ENCODE measurements at regions not wholly inside any gene's neighbourhood (a gene's known extent, or its start where the extent isn't known, plus 50 kb on each side); places are given as distances from the start of the nearest gene placed in this dataset.
A peak's percentile ranks its signal among the peaks of the same experiment; 100 is the strongest.

DNA sequence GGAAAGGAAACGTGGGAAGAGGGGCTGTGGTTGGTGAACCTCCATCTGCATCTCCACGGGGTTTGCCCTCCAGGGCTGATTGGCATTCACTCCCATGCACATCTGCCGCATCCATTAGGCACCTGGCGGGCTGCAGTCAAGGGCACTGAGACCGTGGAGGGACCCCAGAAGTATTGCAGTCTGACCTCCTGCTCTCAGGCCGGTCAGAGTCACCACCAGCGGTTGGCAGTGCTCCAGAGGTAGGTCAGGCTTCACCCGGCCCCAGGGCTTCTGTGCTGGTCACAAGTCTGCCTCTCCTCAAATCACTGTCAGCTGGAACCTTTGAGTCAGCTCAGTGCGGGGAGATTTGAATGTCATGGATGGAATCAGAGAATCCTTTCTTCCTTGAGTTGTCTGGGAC is 132.3 kb downstream of the PAPOLA start:
- peak overlapping the region; percentile 52 for H3K4me2 ChIP-seq (ENCODE audit: low read depth, low read length, poor library complexity, severe bottlenecking)
- peak overlapping the region; percentile 14; the same call in 1 of the 2 replicates for H3K9ac ChIP-seq (ENCODE audit: low read length)
- DNase-seq, result peak; percentile 65
- no peaks in the 10 kb centered on the region for H3K79me2 ChIP-seq (ENCODE audit: low read length)
- H3K27me3 ChIP-seq (ENCODE audit: low read length), result no peaks in the 10 kb centered on the region
- H3K4me3 ChIP-seq (ENCODE audit: low read length), result peak overlapping the region; percentile 17; the same call in 1 of the 2 replicates
- H3K9me2 ChIP-seq (replicated peaks; ENCODE audit: insufficient read depth, low read length), result no peaks in the 10 kb centered on the region
- no peak overlapping the region for H2AFZ ChIP-seq (ENCODE audit: low read length)
- H3K27ac ChIP-seq (ENCODE audit: low read length), result peak overlapping the region; percentile 37; the same call in 1 of the 2 replicates
- no peaks in the 10 kb centered on the region for H4K20me1 ChIP-seq (ENCODE audit: insufficient read depth, low read depth, low read length)
- H3K9me3 ChIP-seq (ENCODE audit: low read length), result no peaks in the 10 kb centered on the region
- H3K36me3 ChIP-seq (ENCODE audit: insufficient read depth, low read length), result no peaks in the 10 kb centered on the region
- H3K4me1 ChIP-seq (ENCODE audit: low read length), result peaks cover 36% of the 10 kb centered on the region

DNA sequence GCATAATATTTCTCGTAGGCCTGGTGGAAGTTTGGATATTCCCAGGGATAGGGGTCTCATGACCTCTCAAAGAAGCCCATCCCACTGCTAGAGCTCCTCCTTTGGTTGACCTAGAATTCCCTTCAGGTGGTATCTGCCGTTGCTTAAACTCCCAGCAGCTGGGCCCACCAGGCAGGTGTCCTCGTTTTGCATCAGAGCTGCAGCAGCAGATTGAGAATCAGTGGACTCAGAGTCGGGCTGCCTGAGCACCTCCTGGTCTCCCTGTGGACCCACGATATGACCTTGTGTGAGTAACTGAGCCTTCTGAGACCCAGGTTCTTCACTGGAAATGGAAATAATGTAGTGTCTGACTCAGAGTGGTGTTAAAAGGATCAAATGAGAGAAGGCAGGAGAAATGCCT is 132.7 kb downstream of the PAPOLA start:
- no peaks in the 10 kb centered on the region for H3K79me2 ChIP-seq (ENCODE audit: low read length)
- peak overlapping the region; percentile 37; the same call in 1 of the 2 replicates for H3K27ac ChIP-seq (ENCODE audit: low read length)
- no peaks in the 10 kb centered on the region for H4K20me1 ChIP-seq (ENCODE audit: insufficient read depth, low read depth, low read length)
- DNase-seq, result peak; percentile 75
- H3K4me2 ChIP-seq (ENCODE audit: low read depth, low read length, poor library complexity, severe bottlenecking), result peak overlapping the region; percentile 52
- H2AFZ ChIP-seq (ENCODE audit: low read length), result no peak overlapping the region
- H3K4me3 ChIP-seq (ENCODE audit: low read length), result peak overlapping the region; percentile 17; the same call in 1 of the 2 replicates
- no peaks in the 10 kb centered on the region for H3K36me3 ChIP-seq (ENCODE audit: insufficient read depth, low read length)
- H3K9me3 ChIP-seq (ENCODE audit: low read length), result no peaks in the 10 kb centered on the region
- peak overlapping the region; percentile 14; the same call in 1 of the 2 replicates for H3K9ac ChIP-seq (ENCODE audit: low read length)
- no peaks in the 10 kb centered on the region for H3K27me3 ChIP-seq (ENCODE audit: low read length)
- H3K4me1 ChIP-seq (ENCODE audit: low read length), result peaks cover 36% of the 10 kb centered on the region
- H3K9me2 ChIP-seq (replicated peaks; ENCODE audit: insufficient read depth, low read length), result no peaks in the 10 kb centered on the region

DNA sequence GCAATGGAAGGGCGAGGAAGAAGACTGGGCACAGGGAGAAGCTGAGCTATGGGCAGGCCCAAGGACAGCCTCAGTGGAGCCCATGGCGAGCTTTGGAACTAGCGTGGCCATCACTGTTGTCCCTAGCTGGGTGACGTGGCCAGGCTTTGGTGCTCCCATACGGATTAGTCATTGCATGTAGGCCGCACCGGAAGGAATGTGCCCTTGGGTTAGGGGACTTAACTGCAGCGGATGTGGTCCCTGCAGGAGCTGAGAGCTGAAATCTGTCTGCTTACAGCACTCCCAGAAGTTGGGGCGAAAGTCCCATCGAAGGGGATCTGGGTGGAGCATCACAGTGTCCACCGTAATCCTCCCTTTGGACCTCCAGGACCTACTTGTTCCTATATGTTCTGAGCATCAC is 133.7 kb downstream of the PAPOLA start:
- Histone ChIP-seq H3K9me2 (replicated peaks; ENCODE audit: insufficient read depth, low read length) (no peaks in the 10 kb centered on the region), H3K27me3 (ENCODE audit: low read length) (no peaks in the 10 kb centered on the region), H3K79me2 (ENCODE audit: low read length) (no peaks in the 10 kb centered on the region), H3K4me3 (ENCODE audit: low read length) (no peak overlapping the region), H3K4me2 (ENCODE audit: low read depth, low read length, poor library complexity, severe bottlenecking) (no peak overlapping the region), H3K27ac (ENCODE audit: low read length) (no peak overlapping the region), H3K36me3 (ENCODE audit: insufficient read depth, low read length) (no peaks in the 10 kb centered on the region), H2AFZ (ENCODE audit: low read length) (no peak overlapping the region), H4K20me1 (ENCODE audit: insufficient read depth, low read depth, low read length) (no peaks in the 10 kb centered on the region), H3K4me1 (ENCODE audit: low read length) (peaks cover 36% of the 10 kb centered on the region), H3K9me3 (ENCODE audit: low read length) (no peaks in the 10 kb centered on the region), H3K9ac (ENCODE audit: low read length) (no peak overlapping the region)
- DNase-seq, result no peak

DNA sequence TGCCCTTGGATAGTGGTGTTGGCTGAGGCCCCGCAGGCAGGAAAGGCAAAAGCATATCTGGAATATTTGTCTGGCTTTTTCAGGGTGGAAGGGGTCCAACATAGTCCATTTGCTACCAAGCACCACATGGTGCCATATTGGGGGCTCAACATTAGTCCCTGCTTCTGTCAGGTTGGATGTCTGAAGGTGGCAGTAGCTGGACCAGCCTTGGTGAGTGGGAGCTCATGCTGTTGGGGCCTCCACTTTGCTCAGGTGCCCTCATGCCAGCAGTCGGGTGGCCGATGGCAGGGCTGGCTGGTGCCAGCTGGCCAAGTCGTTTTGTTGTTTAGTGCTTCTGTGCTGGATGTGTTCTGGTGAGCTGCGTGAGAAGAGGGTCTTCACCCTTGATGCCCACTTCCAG is 135.3 kb downstream of the PAPOLA start:
- H3K27ac ChIP-seq (ENCODE audit: low read length), result no peak overlapping the region
- no peaks in the 10 kb centered on the region for H3K79me2 ChIP-seq (ENCODE audit: low read length)
- H3K4me1 ChIP-seq (ENCODE audit: low read length), result peaks cover 34% of the 10 kb centered on the region
- no peak overlapping the region for H3K4me2 ChIP-seq (ENCODE audit: low read depth, low read length, poor library complexity, severe bottlenecking)
- no peaks in the 10 kb centered on the region for H3K27me3 ChIP-seq (ENCODE audit: low read length)
- no peak overlapping the region for H3K4me3 ChIP-seq (ENCODE audit: low read length)
- H3K36me3 ChIP-seq (ENCODE audit: insufficient read depth, low read length), result no peaks in the 10 kb centered on the region
- no peak overlapping the region for H2AFZ ChIP-seq (ENCODE audit: low read length)
- DNase-seq, result no peak
- no peaks in the 10 kb centered on the region for H4K20me1 ChIP-seq (ENCODE audit: insufficient read depth, low read depth, low read length)
- no peaks in the 10 kb centered on the region for H3K9me3 ChIP-seq (ENCODE audit: low read length)
- H3K9ac ChIP-seq (ENCODE audit: low read length), result no peak overlapping the region
- H3K9me2 ChIP-seq (replicated peaks; ENCODE audit: insufficient read depth, low read length), result no peaks in the 10 kb centered on the region

DNA sequence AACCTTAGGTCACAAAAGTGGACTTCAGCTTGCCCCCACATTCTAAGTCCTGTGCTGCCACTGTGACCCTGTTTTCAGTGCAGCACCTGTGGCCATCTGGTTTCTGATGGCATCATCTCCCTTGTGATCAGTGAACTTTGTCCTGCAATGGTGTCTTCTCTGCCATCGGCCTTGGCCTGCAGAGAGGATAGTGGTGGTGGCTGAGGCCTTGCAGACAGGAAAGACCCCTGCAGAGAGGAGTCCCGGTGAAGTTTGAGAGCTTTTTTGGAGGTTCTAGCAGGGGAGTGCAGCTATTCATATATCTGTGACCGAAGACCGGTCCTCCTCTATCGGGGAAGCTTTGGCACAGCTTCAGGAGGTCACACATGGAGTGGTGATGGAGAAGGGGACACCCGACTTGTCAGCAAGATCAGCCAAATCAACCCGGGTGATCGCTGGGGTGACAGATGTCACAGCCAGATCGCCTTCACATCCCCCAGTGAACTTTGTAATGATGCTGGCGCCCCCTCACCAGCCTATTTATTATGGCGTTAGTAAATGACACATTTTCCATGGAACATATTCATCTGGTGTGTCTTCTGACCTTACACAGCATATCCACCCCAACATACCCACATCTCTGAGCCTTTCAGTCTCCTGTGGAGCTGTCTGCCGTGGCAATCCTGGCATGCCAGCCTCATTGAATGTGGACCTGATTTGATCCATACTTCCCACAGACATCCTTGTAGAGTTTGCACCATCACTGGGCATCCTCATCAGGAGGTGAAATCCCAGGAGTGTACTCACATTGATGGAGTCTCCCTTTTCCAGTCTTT is 136.1 kb downstream of the PAPOLA start:
- Histone ChIP-seq H3K9me2 (replicated peaks; ENCODE audit: insufficient read depth, low read length) (no peaks in the 10 kb centered on the region), H3K27me3 (ENCODE audit: low read length) (no peaks in the 10 kb centered on the region), H3K4me1 (ENCODE audit: low read length) (peaks cover 28% of the 10 kb centered on the region), H3K4me2 (ENCODE audit: low read depth, low read length, poor library complexity, severe bottlenecking) (no peak overlapping the region), H2AFZ (ENCODE audit: low read length) (no peak overlapping the region), H3K9ac (ENCODE audit: low read length) (no peak overlapping the region), H3K4me3 (ENCODE audit: low read length) (no peak overlapping the region), H4K20me1 (ENCODE audit: insufficient read depth, low read depth, low read length) (no peaks in the 10 kb centered on the region), H3K9me3 (ENCODE audit: low read length) (no peaks in the 10 kb centered on the region), H3K36me3 (ENCODE audit: insufficient read depth, low read length) (no peaks in the 10 kb centered on the region), H3K27ac (ENCODE audit: low read length) (no peak overlapping the region), H3K79me2 (ENCODE audit: low read length) (no peaks in the 10 kb centered on the region)
- no peak for DNase-seq

- no peak for DNase-seq
- H3K79me2 ChIP-seq (ENCODE audit: low read length), result no peaks in the 10 kb centered on the region
- H3K27me3 ChIP-seq (ENCODE audit: low read length), result no peaks in the 10 kb centered on the region
- H3K4me3 ChIP-seq (ENCODE audit: low read length), result no peak overlapping the region
- H3K9ac ChIP-seq (ENCODE audit: low read length), result no peak overlapping the region
- peaks cover 15% of the 10 kb centered on the region for H3K4me1 ChIP-seq (ENCODE audit: low read length)
- no peak overlapping the region for H3K4me2 ChIP-seq (ENCODE audit: low read depth, low read length, poor library complexity, severe bottlenecking)
- no peaks in the 10 kb centered on the region for H3K9me2 ChIP-seq (replicated peaks; ENCODE audit: insufficient read depth, low read length)
- no peaks in the 10 kb centered on the region for H3K36me3 ChIP-seq (ENCODE audit: insufficient read depth, low read length)
- no peaks in the 10 kb centered on the region for H3K9me3 ChIP-seq (ENCODE audit: low read length)
- H2AFZ ChIP-seq (ENCODE audit: low read length), result no peak overlapping the region
- H4K20me1 ChIP-seq (ENCODE audit: insufficient read depth, low read depth, low read length), result no peaks in the 10 kb centered on the region
- H3K27ac ChIP-seq (ENCODE audit: low read length), result no peak overlapping the region
Measured at GRCh38 chr14:96639550-96639949, 137.4 kb downstream of the PAPOLA start.

- H3K79me2 ChIP-seq (ENCODE audit: low read length), result no peaks in the 10 kb centered on the region
- H3K4me3 ChIP-seq (ENCODE audit: low read length), result no peak overlapping the region
- H3K4me1 ChIP-seq (ENCODE audit: low read length), result peaks cover 11% of the 10 kb centered on the region
- H3K36me3 ChIP-seq (ENCODE audit: insufficient read depth, low read length), result no peaks in the 10 kb centered on the region; the same call in 1 of the 2 replicates
- H3K9ac ChIP-seq (ENCODE audit: low read length), result no peak overlapping the region
- DNase-seq, result no peak
- no peak overlapping the region for H3K4me2 ChIP-seq (ENCODE audit: low read depth, low read length, poor library complexity, severe bottlenecking)
- H2AFZ ChIP-seq (ENCODE audit: low read length), result no peak overlapping the region
- no peaks in the 10 kb centered on the region for H4K20me1 ChIP-seq (ENCODE audit: insufficient read depth, low read depth, low read length)
- peaks cover 13% of the 10 kb centered on the region; the same call in 1 of the 2 replicates for H3K27me3 ChIP-seq (ENCODE audit: low read length)
- H3K9me3 ChIP-seq (ENCODE audit: low read length), result peaks cover 12% of the 10 kb centered on the region
- no peaks in the 10 kb centered on the region; the same call in 1 of the 2 replicates for H3K9me2 ChIP-seq (replicated peaks; ENCODE audit: insufficient read depth, low read length)
- no peak overlapping the region for H3K27ac ChIP-seq (ENCODE audit: low read length)
Measured at GRCh38 chr14:96648506-96649326, 146.5 kb downstream of the PAPOLA start.

DNA sequence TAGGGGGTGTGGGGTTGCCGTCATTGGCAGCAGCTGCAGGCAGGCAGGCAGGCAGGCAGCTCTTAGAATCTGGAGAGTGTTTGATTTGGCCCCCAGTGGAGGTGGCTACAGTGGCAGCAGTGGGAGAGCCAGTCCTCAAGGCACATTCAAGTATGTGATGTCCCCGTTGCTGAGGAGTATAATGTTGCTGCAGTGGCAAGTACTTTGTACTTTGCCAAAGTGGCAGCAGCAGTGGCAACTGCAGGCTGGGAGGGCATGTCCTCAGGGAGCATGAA is 147.1 kb downstream of the PAPOLA start:
- Histone ChIP-seq H3K4me3 (ENCODE audit: low read length) (no peak overlapping the region), H3K27me3 (ENCODE audit: low read length) (peaks cover 13% of the 10 kb centered on the region; the same call in 1 of the 2 replicates), H2AFZ (ENCODE audit: low read length) (no peak overlapping the region), H3K36me3 (ENCODE audit: insufficient read depth, low read length) (no peaks in the 10 kb centered on the region; the same call in 1 of the 2 replicates), H3K9me3 (ENCODE audit: low read length) (peaks cover 12% of the 10 kb centered on the region), H3K4me1 (ENCODE audit: low read length) (peaks cover 11% of the 10 kb centered on the region), H4K20me1 (ENCODE audit: insufficient read depth, low read depth, low read length) (no peaks in the 10 kb centered on the region), H3K4me2 (ENCODE audit: low read depth, low read length, poor library complexity, severe bottlenecking) (no peak overlapping the region), H3K79me2 (ENCODE audit: low read length) (no peaks in the 10 kb centered on the region), H3K9ac (ENCODE audit: low read length) (no peak overlapping the region), H3K9me2 (replicated peaks; ENCODE audit: insufficient read depth, low read length) (no peaks in the 10 kb centered on the region; the same call in 1 of the 2 replicates), H3K27ac (ENCODE audit: low read length) (no peak overlapping the region)
- no peak for DNase-seq
